H9 (cell line): ENCODE measurements at regions not wholly inside any gene's neighbourhood (a gene's known extent, or its start where the extent isn't known, plus 50 kb on each side); places are given as distances from the start of the nearest gene placed in this dataset.

Source experiments
- DNase-seq: peaks from one replicate; pipeline ENCODE4 v3.0.0-alpha.2; 2017
- H2AFZ ChIP-seq: one replicate; pipeline ENCODE4 v1.6.1; 2013; ENCODE audit warnings: mild to moderate bottlenecking, low read length, control low read depth, moderate library complexity
- H2AK5ac ChIP-seq: 2 replicates; pipeline ENCODE4 v1.6.1; 2013; ENCODE audit warnings: low read length, control low read depth, mixed read lengths; ENCODE audit not compliant: insufficient read length
- H2BK120ac ChIP-seq: one replicate; pipeline ENCODE4 v1.6.1; 2013; ENCODE audit warnings: low read depth, mild to moderate bottlenecking, low read length, control low read depth, inconsistent platforms; ENCODE audit not compliant: poor library complexity, severe bottlenecking
- H2BK12ac ChIP-seq: 2 replicates; pipeline ENCODE4 v1.6.1; 2013; ENCODE audit warnings: low read length, control low read depth, mixed read lengths, low read depth; ENCODE audit not compliant: insufficient read length
- H2BK15ac ChIP-seq: 2 replicates; pipeline ENCODE4 v1.6.1; 2013; ENCODE audit warnings: low read depth, low read length, control low read depth
- H2BK20ac ChIP-seq: one replicate; pipeline ENCODE4 v1.6.1; 2013; ENCODE audit warnings: low read depth, mild to moderate bottlenecking, low read length, control low read depth, inconsistent platforms; ENCODE audit not compliant: poor library complexity, severe bottlenecking
- H2BK5ac ChIP-seq: 2 replicates; pipeline ENCODE4 v1.6.1; 2013; ENCODE audit warnings: low read length, control low read depth, mixed read lengths; ENCODE audit not compliant: insufficient read length
- H3K14ac ChIP-seq: 2 replicates; pipeline ENCODE4 v1.6.1; 2013; ENCODE audit warnings: low read length, control low read depth; ENCODE audit not compliant: insufficient read depth
- H3K18ac ChIP-seq: 2 replicates; pipeline ENCODE4 v1.6.1; 2013; ENCODE audit warnings: low read depth, mild to moderate bottlenecking, mixed read lengths, low read length, control low read depth; ENCODE audit not compliant: insufficient read length
- H3K23ac ChIP-seq: 2 replicates; pipeline ENCODE4 v1.6.1; 2013; ENCODE audit warnings: low read length, control low read depth, mixed read lengths, low read depth; ENCODE audit not compliant: insufficient read length
- H3K23me2 ChIP-seq: 2 replicates; pipeline ENCODE4 v1.6.1; 2013; ENCODE audit warnings: low read depth, mild to moderate bottlenecking, mixed read lengths, low read length, control low read depth; ENCODE audit not compliant: insufficient read length, poor library complexity, severe bottlenecking
- H3K27ac ChIP-seq: 2 replicates; pipeline ENCODE4 v1.5.1; 2013; ENCODE audit warnings: low read length, control low read depth, mixed read lengths, low read depth; ENCODE audit not compliant: insufficient read length
- H3K27me3 ChIP-seq: 2 replicates; pipeline ENCODE4 v1.6.1; 2013; ENCODE audit warnings: low read length, control low read depth, inconsistent platforms; ENCODE audit not compliant: insufficient read depth
- H3K4ac ChIP-seq: 2 replicates; pipeline ENCODE4 v1.6.1; 2013; ENCODE audit warnings: low read depth, mild to moderate bottlenecking, control low read depth, inconsistent platforms, low read length, moderate library complexity
- H3K4me1 ChIP-seq: 2 replicates; pipeline ENCODE4 v1.6.1; 2013; ENCODE audit warnings: low read length, control low read depth, inconsistent platforms; ENCODE audit not compliant: insufficient read depth
- H3K4me2 ChIP-seq: 2 replicates; pipeline ENCODE4 v1.6.1; 2013; ENCODE audit warnings: low read length, control low read depth, mixed read lengths; ENCODE audit not compliant: insufficient read length, insufficient read depth
- H3K56ac ChIP-seq: 2 replicates; pipeline ENCODE4 v1.6.1; 2013; ENCODE audit warnings: low read depth, mild to moderate bottlenecking, mixed read lengths, low read length, control low read depth; ENCODE audit not compliant: insufficient read length
- H3K79me1 ChIP-seq: 2 replicates; pipeline ENCODE4 v1.6.1; 2013; ENCODE audit warnings: low read depth, mild to moderate bottlenecking, moderate library complexity, low read length, control low read depth, inconsistent platforms; ENCODE audit not compliant: insufficient read depth, poor library complexity, severe bottlenecking
- H3K79me2 ChIP-seq: 2 replicates; pipeline ENCODE4 v1.6.1; 2013; ENCODE audit warnings: low read length, control low read depth, inconsistent platforms; ENCODE audit not compliant: insufficient read depth
- H3K9ac ChIP-seq: 2 replicates; pipeline ENCODE4 v1.6.1; 2013; ENCODE audit warnings: low read length, control low read depth, mixed read lengths; ENCODE audit not compliant: insufficient read length; ENCODE audit errors: extremely low read depth
- H3K9me3 ChIP-seq: one replicate; pipeline ENCODE4 v1.6.1; 2013; ENCODE audit warnings: low read depth, low read length, inconsistent platforms; ENCODE audit not compliant: control insufficient read depth
- H3T11ph ChIP-seq: one replicate; pipeline ENCODE4 v1.6.1; 2013; ENCODE audit warnings: mild to moderate bottlenecking, low read length, control low read depth, inconsistent platforms
- H4K20me1 ChIP-seq: one replicate; pipeline ENCODE4 v1.6.1; 2013; ENCODE audit not compliant: control insufficient read depth, insufficient read length, insufficient read depth
- H4K5ac ChIP-seq: 2 replicates; pipeline ENCODE4 v1.6.1; 2013; ENCODE audit warnings: low read depth, mild to moderate bottlenecking, mixed read lengths, low read length, control low read depth; ENCODE audit not compliant: insufficient read length
- H4K8ac ChIP-seq: replicated peaks from 2 replicates; pipeline ENCODE4 v1.6.1; 2013; ENCODE audit warnings: low read length, control low read depth, mixed read lengths, low read depth; ENCODE audit not compliant: insufficient read length
- H4K91ac ChIP-seq: 2 replicates; pipeline ENCODE4 v1.6.1; 2013; ENCODE audit warnings: low read depth, mild to moderate bottlenecking, moderate library complexity, mixed read lengths, low read length, control low read depth; ENCODE audit not compliant: insufficient read length
- H3K27ac Mint-ChIP-seq, 3 experiments: 2 replicates in 2 of 3; 3 replicates in 1 of 3; pipeline ENCODE4 v1.8.0; 2020 to 2021; ENCODE audit warnings: mixed read lengths in 3 of 3, mild to moderate bottlenecking in 1 of 3, moderate library complexity in 1 of 3
- H3K27me3 Mint-ChIP-seq: 2 replicates; pipeline ENCODE4 v1.8.0; 2021; ENCODE audit warnings: low read depth, mild to moderate bottlenecking, moderate library complexity, mixed read lengths
- H3K36me3 Mint-ChIP-seq, 3 experiments: 2 replicates in 2 of 3; 3 replicates in 1 of 3; pipeline ENCODE4 v1.8.0; 2020 to 2021; ENCODE audit warnings: low read depth in 3 of 3, mixed read lengths in 3 of 3; ENCODE audit not compliant: insufficient read depth in 1 of 3
- H3K4me1 Mint-ChIP-seq, 2 experiments: 2 replicates each; pipeline ENCODE4 v1.8.0; 2020; ENCODE audit warnings: mixed read lengths in 2 of 2
- H3K4me3 Mint-ChIP-seq, 2 experiments: 2 replicates in 1 of 2; 3 replicates in 1 of 2; pipeline ENCODE4 v1.8.0; 2020 to 2021; ENCODE audit warnings: mild to moderate bottlenecking in 2 of 2, mixed read lengths in 2 of 2, moderate library complexity in 1 of 2
- H3K9me3 Mint-ChIP-seq, 2 experiments: 2 replicates in 1 of 2; 3 replicates in 1 of 2; pipeline ENCODE4 v1.8.0; 2020; ENCODE audit warnings: mild to moderate bottlenecking in 2 of 2, mixed read lengths in 2 of 2, moderate library complexity in 1 of 2
- WGBS: extraction: QIAGEN DNeasy Blood & Tissue Kit; methylation state at CpG from one replicate; pipeline ENCODE4 v1.1.7; 2013; ENCODE audit warnings: missing lambda C conversion rate, low lambda C conversion rate, mixed read lengths; ENCODE audit not compliant: insufficient read length; ENCODE audit errors: extremely low coverage; 5-methylcytosine and 5-hydroxymethylcytosine counted together
- TF ChIP-seq, protein P1 (sequence below): fragments of 200-600 bp; sonication (generic); conservative IDR thresholded peaks from 3 replicates; pipeline ENCODE4 v1.8.0; 2021; ENCODE audit warnings: antibody characterized with exemption, mild to moderate bottlenecking

DNA sequence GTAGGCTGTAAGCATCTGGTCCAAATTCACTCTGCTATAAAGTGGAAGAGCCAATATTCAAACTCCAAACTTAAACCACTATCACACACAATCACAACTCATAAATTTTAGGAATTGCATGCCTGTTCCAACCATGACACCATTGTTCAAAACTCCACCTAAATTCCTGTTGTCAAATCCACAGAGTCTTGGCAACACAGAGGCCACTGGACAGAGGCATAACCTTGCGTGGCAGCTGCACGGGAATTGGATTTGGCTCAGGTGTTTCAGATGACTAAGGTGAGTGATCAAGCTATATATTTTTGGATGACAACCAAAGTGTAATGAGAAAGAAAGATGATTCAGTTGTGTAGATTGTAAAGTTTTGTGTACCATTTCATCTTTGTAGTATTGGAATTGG lies 422.7 kb upstream of the TNP1 start:
- peaks cover 6% of the 10 kb centered on the region; the same call in 1 of the 2 replicates for H3K27me3 ChIP-seq

More for the DNA sequence above, 422.7 kb upstream of the TNP1 start:
- Histone ChIP-seq H3K23ac (no peak overlapping the region), H3K4me2 (no peak overlapping the region), H3K4me1 (no peaks in the 10 kb centered on the region), H4K8ac (no peak overlapping the region), H3K79me2 (no peaks in the 10 kb centered on the region), H2AFZ (no peak overlapping the region), H3K14ac (no peak overlapping the region), H3K56ac (no peak overlapping the region), H4K91ac (no peak overlapping the region), H2BK120ac (no peak overlapping the region), H2BK15ac (no peak overlapping the region), H2BK20ac (no peak overlapping the region), H3T11ph (no peak overlapping the region), H3K4ac (no peak overlapping the region), H2AK5ac (no peak overlapping the region), H2BK5ac (no peak overlapping the region), H3K9me3 (no peaks in the 10 kb centered on the region), H3K9ac (no peak overlapping the region), H3K23me2 (no peaks in the 10 kb centered on the region), H3K27ac (no peak overlapping the region), H4K20me1 (no peaks in the 10 kb centered on the region), H2BK12ac (no peak overlapping the region), H3K79me1 (no peaks in the 10 kb centered on the region), H3K18ac (no peak overlapping the region), H4K5ac (no peak overlapping the region)
- Mint-ChIP-seq H3K27me3 (peaks cover 87% of the 10 kb centered on the region), H3K4me3 (no peak overlapping the region), H3K4me1 (peaks cover 0 to 4% of the 10 kb centered on the region in 2 experiments; a peak in 2 of 4 replicates), H3K36me3 (peaks cover 2 to 4% (median 2%) of the 10 kb centered on the region in 3 experiments; a peak in 6 of 7 replicates), H3K9me3 (peaks cover 2 to 4% of the 10 kb centered on the region in 2 experiments), H3K27ac (no peak overlapping the region)
- no peak for DNase-seq
- TF ChIP-seq, protein P1, sequence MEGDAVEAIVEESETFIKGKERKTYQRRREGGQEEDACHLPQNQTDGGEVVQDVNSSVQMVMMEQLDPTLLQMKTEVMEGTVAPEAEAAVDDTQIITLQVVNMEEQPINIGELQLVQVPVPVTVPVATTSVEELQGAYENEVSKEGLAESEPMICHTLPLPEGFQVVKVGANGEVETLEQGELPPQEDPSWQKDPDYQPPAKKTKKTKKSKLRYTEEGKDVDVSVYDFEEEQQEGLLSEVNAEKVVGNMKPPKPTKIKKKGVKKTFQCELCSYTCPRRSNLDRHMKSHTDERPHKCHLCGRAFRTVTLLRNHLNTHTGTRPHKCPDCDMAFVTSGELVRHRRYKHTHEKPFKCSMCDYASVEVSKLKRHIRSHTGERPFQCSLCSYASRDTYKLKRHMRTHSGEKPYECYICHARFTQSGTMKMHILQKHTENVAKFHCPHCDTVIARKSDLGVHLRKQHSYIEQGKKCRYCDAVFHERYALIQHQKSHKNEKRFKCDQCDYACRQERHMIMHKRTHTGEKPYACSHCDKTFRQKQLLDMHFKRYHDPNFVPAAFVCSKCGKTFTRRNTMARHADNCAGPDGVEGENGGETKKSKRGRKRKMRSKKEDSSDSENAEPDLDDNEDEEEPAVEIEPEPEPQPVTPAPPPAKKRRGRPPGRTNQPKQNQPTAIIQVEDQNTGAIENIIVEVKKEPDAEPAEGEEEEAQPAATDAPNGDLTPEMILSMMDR = no peak
- no CpG with 5 or more reads among the region's 2 CpGs for WGBS
